H1 (cell line): ENCODE measurements at regions not wholly inside any gene's neighbourhood (a gene's known extent, or its start where the extent isn't known, plus 50 kb on each side); places are given as distances from the start of the nearest gene placed in this dataset.

Source experiments
- CBX5 ChIP-seq: fragments of 300-800, 300-1000 bp; sonication (generic); IDR thresholded peaks from 2 replicates; pipeline ENCODE4 v1.7.1; 2016; ENCODE audit warnings: antibody characterized with exemption, low read length, low read depth
- CEBPB ChIP-seq: IDR thresholded peaks from 2 replicates; pipeline ENCODE4 v1.6.1; 2012; ENCODE audit warnings: low read depth, low read length
- CTBP2 ChIP-seq: IDR thresholded peaks from 2 replicates; pipeline ENCODE4 v1.7.0; 2011; ENCODE audit warnings: borderline replicate concordance, mild to moderate bottlenecking, moderate library complexity, mixed read lengths, low read length; ENCODE audit not compliant: insufficient read depth, insufficient read length
- GABPA ChIP-seq: IDR thresholded peaks from 2 replicates; pipeline ENCODE4 v1.6.1; 2011; ENCODE audit warnings: mild to moderate bottlenecking, low read length, moderate library complexity, borderline replicate concordance; ENCODE audit not compliant: insufficient read depth
- JUN ChIP-seq: IDR thresholded peaks from 2 replicates; pipeline ENCODE4 v1.6.1; 2011; ENCODE audit warnings: low read depth, mild to moderate bottlenecking, improper control_type of control experiment, low read length
- JUND ChIP-seq: IDR thresholded peaks from 2 replicates; pipeline ENCODE4 v1.6.1; 2011; ENCODE audit warnings: mild to moderate bottlenecking, improper control_type of control experiment, low read length
- NANOG ChIP-seq: IDR thresholded peaks from 2 replicates; pipeline ENCODE4 v1.6.1; 2011; ENCODE audit warnings: low read length, low read depth, mild to moderate bottlenecking, inconsistent platforms; ENCODE audit not compliant: insufficient read depth, poor library complexity, severe bottlenecking
- POLR2A ChIP-seq, 2 experiments: IDR thresholded peaks; 1 replicate in 1 of 2; 2 replicates in 1 of 2; pipeline ENCODE4 v1.6.1; 2011; ENCODE audit warnings: low read depth in 2 of 2, low read length in 2 of 2, mild to moderate bottlenecking in 2 of 2; ENCODE audit errors: control extremely low read depth in 1 of 2
- SIRT6 ChIP-seq: IDR thresholded peaks from one replicate; pipeline ENCODE4 v1.7.1; 2012; ENCODE audit warnings: low read length, inconsistent platforms
- SIX5 ChIP-seq: IDR thresholded peaks from 2 replicates; pipeline ENCODE4 v1.6.1; 2011; ENCODE audit warnings: mild to moderate bottlenecking, low read depth, low read length
- SRF ChIP-seq: IDR thresholded peaks from 2 replicates; pipeline ENCODE4 v1.6.1; 2011; ENCODE audit warnings: mild to moderate bottlenecking, low read depth, low read length, moderate library complexity
- TAF1 ChIP-seq: IDR thresholded peaks from 2 replicates; pipeline ENCODE4 v1.6.1; 2011; ENCODE audit warnings: mild to moderate bottlenecking, low read depth, low read length
- YY1 ChIP-seq: IDR thresholded peaks from 2 replicates; pipeline ENCODE4 v1.6.1; 2011; ENCODE audit warnings: low read depth, mild to moderate bottlenecking, low read length
- TF ChIP-seq, protein P1 (sequence below), 3 experiments: IDR thresholded peaks; 1 replicate in 2 of 3; 2 replicates in 1 of 3; pipeline versions ENCODE4 v1.5.1 to v1.6.1; 2011; ENCODE audit warnings: low read length in 3 of 3, mild to moderate bottlenecking in 3 of 3, inconsistent platforms in 2 of 3, low read depth in 1 of 3, moderate library complexity in 1 of 3; ENCODE audit not compliant: insufficient read depth in 1 of 3; ENCODE audit errors: control extremely low read depth in 1 of 3

DNA sequence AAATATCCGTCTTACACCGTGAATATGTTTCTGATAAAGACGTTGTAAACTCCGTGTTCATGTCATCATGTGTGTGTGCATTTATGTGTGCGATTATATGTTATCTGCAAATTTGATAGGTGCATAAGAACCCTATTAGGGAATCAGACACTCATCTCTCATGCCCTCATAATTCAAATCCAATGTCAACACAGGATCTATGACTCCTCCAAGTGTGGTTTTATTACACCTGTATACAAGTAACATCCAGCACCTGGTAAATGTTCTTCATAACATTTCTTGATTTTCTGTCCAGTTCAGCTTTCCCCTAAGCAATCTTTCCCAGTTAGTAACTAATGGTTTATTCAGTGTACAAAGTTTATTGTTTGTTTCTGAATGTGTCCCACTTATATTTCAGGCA is 681.9 kb downstream of the CDH11 start (continued):
- TF ChIP-seq, protein P1, sequence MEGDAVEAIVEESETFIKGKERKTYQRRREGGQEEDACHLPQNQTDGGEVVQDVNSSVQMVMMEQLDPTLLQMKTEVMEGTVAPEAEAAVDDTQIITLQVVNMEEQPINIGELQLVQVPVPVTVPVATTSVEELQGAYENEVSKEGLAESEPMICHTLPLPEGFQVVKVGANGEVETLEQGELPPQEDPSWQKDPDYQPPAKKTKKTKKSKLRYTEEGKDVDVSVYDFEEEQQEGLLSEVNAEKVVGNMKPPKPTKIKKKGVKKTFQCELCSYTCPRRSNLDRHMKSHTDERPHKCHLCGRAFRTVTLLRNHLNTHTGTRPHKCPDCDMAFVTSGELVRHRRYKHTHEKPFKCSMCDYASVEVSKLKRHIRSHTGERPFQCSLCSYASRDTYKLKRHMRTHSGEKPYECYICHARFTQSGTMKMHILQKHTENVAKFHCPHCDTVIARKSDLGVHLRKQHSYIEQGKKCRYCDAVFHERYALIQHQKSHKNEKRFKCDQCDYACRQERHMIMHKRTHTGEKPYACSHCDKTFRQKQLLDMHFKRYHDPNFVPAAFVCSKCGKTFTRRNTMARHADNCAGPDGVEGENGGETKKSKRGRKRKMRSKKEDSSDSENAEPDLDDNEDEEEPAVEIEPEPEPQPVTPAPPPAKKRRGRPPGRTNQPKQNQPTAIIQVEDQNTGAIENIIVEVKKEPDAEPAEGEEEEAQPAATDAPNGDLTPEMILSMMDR (IDR thresholded peaks at IDR 0.05; ENCODE audit: control extremely low read depth in 1 of 3, insufficient read depth in 1 of 3, low read depth in 1 of 3, low read length in 3 of 3) = no peak
- TF ChIP-seq YY1 (no peak), GABPA (no peak), CTBP2 (no peak), CEBPB (no peak), SIRT6 (no peak), SRF (no peak), NANOG (no peak), CBX5 (no peak), JUND (no peak), TAF1 (no peak), JUN (no peak), POLR2A (IDR thresholded peaks at IDR 0.05; ENCODE audit: control extremely low read depth in 1 of 2, low read depth in 2 of 2, low read length in 2 of 2) (no peak), SIX5 (no peak)
